ENCODE measurements at regions not wholly inside any gene's neighbourhood (a gene's known extent, or its start where the extent isn't known, plus 50 kb on each side); places are given as distances from the start of the nearest gene placed in this dataset.

GRCh38 chr17:409848-410542, 57.4 kb upstream of the RPH3AL start (continued):
- TF ChIP-seq NCOR1 (IDR thresholded peaks at IDR 0.05; ENCODE audit: borderline replicate concordance, low read length) (no peak), ZNF75D (CRISPR knock-in tag; IDR thresholded peaks at IDR 0.05; ENCODE audit: borderline replicate concordance) (no peak), PAWR (CRISPR knock-in tag; IDR thresholded peaks at IDR 0.05; ENCODE audit: borderline replicate concordance) (no peak), ZNF766 (CRISPR knock-in tag; IDR thresholded peaks at IDR 0.05; ENCODE audit: borderline replicate concordance) (no peak), ZNF598 (CRISPR knock-in tag; IDR thresholded peaks at IDR 0.05; ENCODE audit: borderline replicate concordance) (peak; percentile 90; the same call in 1 of the 2 replicates), THAP7 (CRISPR knock-in tag; IDR thresholded peaks at IDR 0.05) (no peak), ZFP36L1 (CRISPR knock-in tag; IDR thresholded peaks at IDR 0.05) (no peak), NFATC3 (CRISPR knock-in tag; IDR thresholded peaks at IDR 0.05) (no peak), HNRNPK (IDR thresholded peaks at IDR 0.05; ENCODE audit: low read depth, low read length, poor library complexity, severe bottlenecking) (peak; percentile 71), ZNF17 (CRISPR knock-in tag; IDR thresholded peaks at IDR 0.05) (no peak), DNMT1 (CRISPR knock-in tag; IDR thresholded peaks at IDR 0.05) (no peak), CCAR2 (optimal IDR thresholded peaks at IDR 0.05; ENCODE audit: low read depth, low read length) (no peak), MED1 (CRISPR knock-in tag; IDR thresholded peaks at IDR 0.05) (0 out of 2 replicates have a peak, but pooled peaks have one; percentile 14), ONECUT2 (CRISPR knock-in tag; IDR thresholded peaks at IDR 0.05) (no peak), FIP1L1 (IDR thresholded peaks at IDR 0.05; ENCODE audit: borderline replicate concordance, insufficient read depth, low read depth, low read length) (no peak), ZBTB14 (CRISPR knock-in tag; IDR thresholded peaks at IDR 0.05) (no peak), ZC3H13 (CRISPR knock-in tag; IDR thresholded peaks at IDR 0.05) (no peak), ZNF230 (CRISPR knock-in tag; IDR thresholded peaks at IDR 0.05) (no peak), JDP2 (CRISPR knock-in tag; IDR thresholded peaks at IDR 0.05; ENCODE audit: borderline replicate concordance) (no peak), SATB2 (CRISPR knock-in tag; IDR thresholded peaks at IDR 0.05) (no peak), SALL1 (CRISPR knock-in tag; IDR thresholded peaks at IDR 0.05) (peak; percentile 22; the same call in 1 of the 2 replicates), CTCF (CRISPR knock-in tag; IDR thresholded peaks at IDR 0.05) (peak; percentile 50), RNF219 (CRISPR knock-in tag; IDR thresholded peaks at IDR 0.05) (no peak)

All from HepG2 (cell line).